ENCODE measurements at regions not wholly inside any gene's neighbourhood (a gene's known extent, or its start where the extent isn't known, plus 50 kb on each side); places are given as distances from the start of the nearest gene placed in this dataset.

DNA sequence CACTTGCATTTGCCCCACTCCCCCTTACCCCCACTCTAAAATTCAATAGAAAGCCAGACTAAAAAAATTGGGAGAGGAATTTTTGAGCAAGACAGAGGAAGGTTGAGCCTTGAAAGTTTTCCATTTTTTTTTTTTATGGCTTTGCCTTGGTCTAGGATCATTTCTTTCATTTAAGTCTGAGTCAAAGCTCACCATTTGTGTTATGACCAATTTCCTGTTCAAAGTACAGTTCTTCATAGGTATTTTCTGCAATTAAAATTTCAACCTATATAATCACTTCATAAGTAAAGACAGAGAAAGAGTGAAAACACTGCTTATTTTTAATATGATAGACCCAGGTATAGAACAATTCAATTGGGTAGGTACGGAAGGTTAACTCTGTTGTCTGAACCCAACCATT lies 436.6 kb upstream of the ADGRL2 start:
- Mint-ChIP-seq H3K4me1 (ENCODE audit: low read depth) (no peaks in the 10 kb centered on the region), H3K27me3 (ENCODE audit: insufficient read depth) (no peaks in the 10 kb centered on the region; the same call in 1 of the 2 replicates), H3K4me3 (no peak overlapping the region), H3K36me3 (ENCODE audit: low read depth) (no peaks in the 10 kb centered on the region), H3K9me3 (0 out of 2 replicates have a peak, but pooled peaks cover 3% of the 10 kb centered on the region), H3K27ac (no peak overlapping the region)
- DNase-seq: no peak
- TF ChIP-seq, protein P1, sequence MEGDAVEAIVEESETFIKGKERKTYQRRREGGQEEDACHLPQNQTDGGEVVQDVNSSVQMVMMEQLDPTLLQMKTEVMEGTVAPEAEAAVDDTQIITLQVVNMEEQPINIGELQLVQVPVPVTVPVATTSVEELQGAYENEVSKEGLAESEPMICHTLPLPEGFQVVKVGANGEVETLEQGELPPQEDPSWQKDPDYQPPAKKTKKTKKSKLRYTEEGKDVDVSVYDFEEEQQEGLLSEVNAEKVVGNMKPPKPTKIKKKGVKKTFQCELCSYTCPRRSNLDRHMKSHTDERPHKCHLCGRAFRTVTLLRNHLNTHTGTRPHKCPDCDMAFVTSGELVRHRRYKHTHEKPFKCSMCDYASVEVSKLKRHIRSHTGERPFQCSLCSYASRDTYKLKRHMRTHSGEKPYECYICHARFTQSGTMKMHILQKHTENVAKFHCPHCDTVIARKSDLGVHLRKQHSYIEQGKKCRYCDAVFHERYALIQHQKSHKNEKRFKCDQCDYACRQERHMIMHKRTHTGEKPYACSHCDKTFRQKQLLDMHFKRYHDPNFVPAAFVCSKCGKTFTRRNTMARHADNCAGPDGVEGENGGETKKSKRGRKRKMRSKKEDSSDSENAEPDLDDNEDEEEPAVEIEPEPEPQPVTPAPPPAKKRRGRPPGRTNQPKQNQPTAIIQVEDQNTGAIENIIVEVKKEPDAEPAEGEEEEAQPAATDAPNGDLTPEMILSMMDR (IDR thresholded peaks at IDR 0.05): no peak

DNA sequence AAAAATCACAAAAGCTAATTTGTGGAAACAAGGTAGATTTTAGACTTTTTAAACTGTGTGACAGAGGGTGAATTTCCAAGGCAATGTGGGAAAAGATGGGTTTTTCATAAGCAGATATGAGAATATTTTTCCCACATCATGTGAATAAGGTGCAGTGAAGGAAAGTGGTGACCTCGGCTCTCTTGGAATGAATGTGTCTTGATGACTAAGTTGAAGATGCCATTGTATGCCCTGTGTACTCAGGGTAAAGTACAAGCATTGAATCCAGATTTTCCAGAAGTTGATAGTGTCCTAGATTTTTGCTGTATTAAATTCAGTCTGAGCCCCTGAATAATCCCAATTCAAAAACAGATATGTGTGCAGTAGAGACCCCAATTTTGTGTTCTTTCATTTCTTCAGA lies 442.6 kb upstream of the ADGRL2 start:
- Mint-ChIP-seq H3K4me3 (no peak overlapping the region), H3K27ac (no peak overlapping the region), H3K4me1 (ENCODE audit: low read depth) (no peaks in the 10 kb centered on the region), H3K27me3 (ENCODE audit: insufficient read depth) (no peaks in the 10 kb centered on the region), H3K9me3 (peaks cover 11% of the 10 kb centered on the region; the same call in 1 of the 2 replicates), H3K36me3 (ENCODE audit: low read depth) (no peaks in the 10 kb centered on the region)
- TF ChIP-seq, protein P1 (IDR thresholded peaks at IDR 0.05): no peak
- no peak for DNase-seq

DNA sequence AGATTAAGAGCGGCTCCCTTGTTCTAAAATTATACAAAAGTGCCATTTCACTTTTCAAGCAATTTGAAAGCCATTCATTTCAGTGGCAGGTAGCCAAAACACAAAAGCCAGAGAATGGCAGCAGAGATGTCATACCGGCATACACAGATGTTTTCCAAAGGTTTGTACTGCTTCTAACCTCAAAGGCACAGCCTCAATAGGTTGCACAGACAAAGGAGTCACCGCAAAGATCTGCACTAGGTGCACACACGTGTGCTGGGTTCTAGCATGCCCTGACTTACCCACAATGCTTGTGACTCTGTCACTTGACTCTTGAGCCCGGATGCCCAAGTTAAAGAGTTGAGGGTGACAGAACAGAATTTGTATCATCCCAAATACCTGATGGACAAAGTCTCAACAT lies 448.9 kb upstream of the ADGRL2 start:
- Mint-ChIP-seq H3K9me3 (peaks cover 12% of the 10 kb centered on the region), H3K4me1 (ENCODE audit: low read depth) (no peaks in the 10 kb centered on the region)

DNA sequence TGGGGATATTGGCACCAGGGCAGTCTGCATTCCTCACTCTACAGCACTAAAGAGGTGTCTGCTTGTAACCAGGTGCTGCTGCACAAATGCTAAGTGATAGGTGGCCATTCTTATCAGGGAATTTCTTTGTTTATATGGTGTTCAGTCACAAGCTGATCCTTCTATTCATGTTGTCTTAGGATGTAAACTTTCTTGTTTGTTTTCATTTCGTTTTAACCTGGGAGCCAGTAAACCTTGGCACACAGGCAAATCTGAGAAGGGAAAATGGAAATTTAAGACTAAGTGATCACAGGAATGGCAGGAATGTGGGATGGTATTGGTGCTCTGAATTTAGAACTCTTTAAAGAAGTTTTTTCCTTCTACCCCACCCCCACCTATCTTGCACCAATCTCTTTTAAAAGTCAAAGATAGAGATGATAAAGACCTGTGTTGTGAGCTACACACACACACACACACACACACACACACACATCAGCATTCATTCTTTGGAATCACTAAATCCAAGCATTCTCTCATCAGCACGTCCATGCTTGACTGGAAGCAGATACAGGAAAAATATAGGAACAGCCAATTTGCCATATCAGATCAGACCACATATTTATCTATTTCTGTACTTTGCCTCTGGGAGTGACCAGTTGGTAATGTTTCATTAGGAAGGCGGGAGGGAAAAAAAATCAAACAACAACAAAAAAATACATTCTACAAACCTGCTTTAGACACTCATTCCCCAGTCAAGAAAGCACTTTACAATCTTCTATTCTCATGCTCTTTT lies 451.4 kb upstream of the ADGRL2 start:
- Mint-ChIP-seq H3K4me3 (no peak overlapping the region), H3K9me3 (peaks cover 18% of the 10 kb centered on the region), H3K27me3 (ENCODE audit: insufficient read depth) (no peaks in the 10 kb centered on the region), H3K27ac (no peak overlapping the region), H3K36me3 (ENCODE audit: low read depth) (no peaks in the 10 kb centered on the region), H3K4me1 (ENCODE audit: low read depth) (no peaks in the 10 kb centered on the region)
- TF ChIP-seq, protein P1 (IDR thresholded peaks at IDR 0.05): no peak
- no peak for DNase-seq

More for the DNA sequence above, 448.9 kb upstream of the ADGRL2 start:
- TF ChIP-seq, protein P1 (IDR thresholded peaks at IDR 0.05): no peak
- Mint-ChIP-seq H3K36me3 (ENCODE audit: low read depth) (no peaks in the 10 kb centered on the region), H3K27ac (no peak overlapping the region), H3K27me3 (ENCODE audit: insufficient read depth) (no peaks in the 10 kb centered on the region), H3K4me3 (no peak overlapping the region)
- DNase-seq: no peak

DNA sequence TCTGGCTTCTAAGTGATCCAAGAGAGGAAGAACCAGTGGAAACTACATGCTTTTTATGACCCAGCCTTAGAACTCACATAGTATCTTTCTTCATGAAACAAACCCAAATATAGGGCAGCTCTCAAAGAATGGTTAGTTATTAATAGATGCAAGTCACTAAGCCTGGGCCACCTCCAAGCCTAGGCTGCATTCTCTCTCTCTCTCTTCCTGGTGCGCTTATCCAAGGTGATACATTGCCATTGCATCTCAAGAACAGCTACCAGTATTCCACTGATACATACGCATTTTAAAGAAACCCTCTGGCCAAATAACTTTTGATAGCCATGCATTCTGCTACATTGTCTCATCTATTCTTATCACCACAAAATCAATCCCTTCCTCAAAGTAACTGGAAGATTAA lies 455.6 kb upstream of the ADGRL2 start:
- TF ChIP-seq, protein P1 (IDR thresholded peaks at IDR 0.05): no peak
- Mint-ChIP-seq H3K9me3 (peaks cover 22% of the 10 kb centered on the region), H3K27ac (no peak overlapping the region), H3K4me3 (no peak overlapping the region), H3K4me1 (ENCODE audit: low read depth) (no peaks in the 10 kb centered on the region), H3K36me3 (ENCODE audit: low read depth) (no peaks in the 10 kb centered on the region), H3K27me3 (ENCODE audit: insufficient read depth) (no peaks in the 10 kb centered on the region)
- no peak for DNase-seq

Data from HFFc6 (cell line).